Fibroblast of lung (primary cell): ENCODE measurements at regions not wholly inside any gene's neighbourhood (a gene's known extent, or its start where the extent isn't known, plus 50 kb on each side); places are given as distances from the start of the nearest gene placed in this dataset.
A peak's percentile ranks its signal among the peaks of the same experiment; 100 is the strongest.

ENCODE experiments used
- DNase-seq, 2 donors: peaks; one replicate each; pipeline versions ENCODE4 v3.0.0 to v3.0.0-alpha.2; 2010; ENCODE audit warnings: low read depth in 2 of 2
- H2AFZ ChIP-seq: 2 replicates; pipeline ENCODE4 v1.5.1; 2012; ENCODE audit warnings: low read length, control low read depth, inconsistent platforms
- H3K27ac ChIP-seq: 2 replicates; pipeline ENCODE4 v1.5.1; 2011; ENCODE audit warnings: low read length, control low read depth; ENCODE audit not compliant: insufficient read depth
- H3K27me3 ChIP-seq: 2 replicates; pipeline ENCODE4 v1.5.1; 2011; ENCODE audit warnings: mild to moderate bottlenecking, low read length; ENCODE audit not compliant: control insufficient read depth, insufficient read depth
- H3K36me3 ChIP-seq: 2 replicates; pipeline ENCODE4 v1.5.1; 2011; ENCODE audit warnings: low read length; ENCODE audit not compliant: control insufficient read depth, insufficient read depth
- H3K4me1 ChIP-seq: 2 replicates; pipeline ENCODE4 v1.5.1; 2011; ENCODE audit warnings: low read length; ENCODE audit not compliant: control insufficient read depth, insufficient read depth; ENCODE audit errors: extremely low read depth
- H3K4me2 ChIP-seq: 2 replicates; pipeline ENCODE4 v1.5.1; 2011; ENCODE audit warnings: low read length, control low read depth; ENCODE audit not compliant: insufficient read depth; ENCODE audit errors: extremely low read depth
- H3K4me3 ChIP-seq, 4 experiments: fragments of 200-600 bp in 1 of 4; sonication (generic) in 1 of 4; replicated peaks in 1 of 4; 2 replicates each; pipeline ENCODE4 v1.5.1; 2011 to 2016; ENCODE audit warnings: low read length in 4 of 4, low read depth in 3 of 4, mild to moderate bottlenecking in 3 of 4, control low read depth in 2 of 4, inconsistent platforms in 1 of 4, mixed read lengths in 1 of 4; ENCODE audit not compliant: insufficient read depth in 1 of 4; ENCODE audit errors: control extremely low read depth in 1 of 4
- H3K79me2 ChIP-seq: 2 replicates; pipeline ENCODE4 v1.5.1; 2012; ENCODE audit warnings: mild to moderate bottlenecking, low read length, inconsistent platforms; ENCODE audit not compliant: control insufficient read depth, insufficient read depth
- H3K9ac ChIP-seq: 2 replicates; pipeline ENCODE4 v1.5.1; 2011; ENCODE audit warnings: mild to moderate bottlenecking, low read length, control low read depth; ENCODE audit not compliant: insufficient read depth
- H3K9me3 ChIP-seq: 2 replicates; pipeline ENCODE4 v1.5.1; 2012; ENCODE audit warnings: low read depth, low read length; ENCODE audit not compliant: control insufficient read depth, insufficient read depth
- H4K20me1 ChIP-seq: 2 replicates; pipeline ENCODE4 v1.5.1; 2011; ENCODE audit warnings: low read length; ENCODE audit not compliant: control insufficient read depth, insufficient read depth; ENCODE audit errors: extremely low read depth
- EZH2 ChIP-seq: IDR thresholded peaks from 2 replicates; pipeline ENCODE4 v1.5.1; 2012; ENCODE audit warnings: low read length, control low read depth, mild to moderate bottlenecking; ENCODE audit errors: missing control alignments
- TF ChIP-seq, protein P1 (sequence below), 2 donors: IDR thresholded peaks in 1 of 2; conservative IDR thresholded peaks in 1 of 2; 1 replicate in 1 of 2; 2 replicates in 1 of 2; pipeline ENCODE4 v1.5.1; 2011 to 2012; ENCODE audit warnings: low read length in 2 of 2, control low read depth in 1 of 2, inconsistent platforms in 1 of 2, low read depth in 1 of 2, mild to moderate bottlenecking in 1 of 2

DNA sequence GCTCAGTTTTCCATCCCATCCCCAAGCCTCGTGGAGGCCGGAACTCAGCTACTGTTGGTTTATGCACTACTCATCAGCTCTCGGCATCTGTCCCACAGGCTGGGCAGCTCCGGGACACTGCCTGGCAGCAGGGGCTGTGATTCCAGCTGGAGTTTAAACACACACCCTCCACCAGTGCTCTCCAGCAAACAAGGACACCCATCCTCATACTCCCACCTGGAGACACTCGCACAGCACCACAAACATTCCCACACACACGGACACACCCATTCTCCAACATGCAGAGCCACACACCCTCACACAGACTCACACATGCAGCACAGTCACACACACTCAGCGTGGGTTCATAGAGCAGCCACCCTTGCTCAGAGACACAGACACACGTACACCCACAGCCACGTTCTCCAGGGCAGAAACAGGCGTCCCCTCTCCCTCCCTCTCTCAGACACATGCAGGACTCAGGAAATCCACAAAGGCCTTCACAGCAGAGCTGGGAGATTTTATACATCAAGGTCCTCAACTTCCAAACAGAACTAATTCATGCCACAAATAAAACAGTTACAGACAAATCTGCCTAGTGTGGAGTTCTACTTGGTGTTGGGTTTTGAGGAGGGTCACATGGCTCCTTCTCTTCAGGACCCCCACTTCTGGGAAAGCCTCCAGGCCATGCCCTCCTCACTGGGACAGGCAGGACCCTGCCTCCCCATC, 785.4 kb downstream of the UQCRFS1 start:
- TF ChIP-seq, protein P1, sequence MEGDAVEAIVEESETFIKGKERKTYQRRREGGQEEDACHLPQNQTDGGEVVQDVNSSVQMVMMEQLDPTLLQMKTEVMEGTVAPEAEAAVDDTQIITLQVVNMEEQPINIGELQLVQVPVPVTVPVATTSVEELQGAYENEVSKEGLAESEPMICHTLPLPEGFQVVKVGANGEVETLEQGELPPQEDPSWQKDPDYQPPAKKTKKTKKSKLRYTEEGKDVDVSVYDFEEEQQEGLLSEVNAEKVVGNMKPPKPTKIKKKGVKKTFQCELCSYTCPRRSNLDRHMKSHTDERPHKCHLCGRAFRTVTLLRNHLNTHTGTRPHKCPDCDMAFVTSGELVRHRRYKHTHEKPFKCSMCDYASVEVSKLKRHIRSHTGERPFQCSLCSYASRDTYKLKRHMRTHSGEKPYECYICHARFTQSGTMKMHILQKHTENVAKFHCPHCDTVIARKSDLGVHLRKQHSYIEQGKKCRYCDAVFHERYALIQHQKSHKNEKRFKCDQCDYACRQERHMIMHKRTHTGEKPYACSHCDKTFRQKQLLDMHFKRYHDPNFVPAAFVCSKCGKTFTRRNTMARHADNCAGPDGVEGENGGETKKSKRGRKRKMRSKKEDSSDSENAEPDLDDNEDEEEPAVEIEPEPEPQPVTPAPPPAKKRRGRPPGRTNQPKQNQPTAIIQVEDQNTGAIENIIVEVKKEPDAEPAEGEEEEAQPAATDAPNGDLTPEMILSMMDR (conservative IDR thresholded peaks at IDR 0.05 in 1 of 2, IDR thresholded peaks at IDR 0.05 in 1 of 2; ENCODE audit: low read depth in 1 of 2, low read length in 2 of 2) = no peak
- TF ChIP-seq EZH2 = no peak
- peak in 1 of 2 donors; percentile 39 for DNase-seq

DNA sequence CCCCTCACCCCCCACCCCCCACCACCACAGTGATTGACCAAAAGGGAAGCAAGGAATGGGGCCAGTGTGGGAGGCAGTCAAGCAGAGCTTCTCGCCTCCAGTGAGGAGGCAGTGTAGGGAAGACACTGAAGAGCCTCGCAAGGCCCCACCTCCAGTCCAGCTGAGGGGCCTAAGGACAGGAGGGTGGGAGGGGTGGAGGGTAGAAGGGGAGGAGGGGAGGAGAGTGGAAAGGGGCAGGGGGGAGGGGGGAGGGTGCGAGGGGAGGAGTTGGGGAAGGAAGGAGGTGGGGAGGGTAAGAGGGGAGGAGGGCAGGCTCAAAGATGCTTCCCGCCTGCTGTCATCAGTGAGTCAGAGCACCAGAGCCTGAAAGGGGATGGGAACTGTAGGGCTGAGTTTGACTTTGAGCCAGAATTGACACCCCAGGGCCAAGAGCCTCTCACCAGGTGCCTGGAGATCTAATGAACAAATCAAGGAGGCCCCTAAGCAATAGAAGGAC, 786.2 kb downstream of the UQCRFS1 start:
- Histone ChIP-seq H3K4me2 (no peak overlapping the region), H4K20me1 (no peaks in the 10 kb centered on the region), H3K4me3 (no peak overlapping the region), H3K4me1 (no peaks in the 10 kb centered on the region), H2AFZ (no peak overlapping the region), H3K9me3 (no peaks in the 10 kb centered on the region), H3K9ac (no peak overlapping the region), H3K27me3 (no peaks in the 10 kb centered on the region), H3K79me2 (no peaks in the 10 kb centered on the region), H3K27ac (no peak overlapping the region), H3K36me3 (no peaks in the 10 kb centered on the region)
- TF ChIP-seq, protein P1 (conservative IDR thresholded peaks at IDR 0.05 in 1 of 2, IDR thresholded peaks at IDR 0.05 in 1 of 2; ENCODE audit: low read depth in 1 of 2, low read length in 2 of 2) = no peak
- no peak for TF ChIP-seq EZH2
- DNase-seq = peak; percentile 1 to 80

More for the DNA sequence above, 785.4 kb downstream of the UQCRFS1 start:
- Histone ChIP-seq H3K9ac (no peak overlapping the region), H3K79me2 (no peaks in the 10 kb centered on the region), H3K4me2 (no peak overlapping the region), H3K4me3 (no peak overlapping the region), H3K9me3 (no peaks in the 10 kb centered on the region), H4K20me1 (no peaks in the 10 kb centered on the region), H2AFZ (no peak overlapping the region), H3K27ac (no peak overlapping the region), H3K36me3 (no peaks in the 10 kb centered on the region), H3K27me3 (no peaks in the 10 kb centered on the region), H3K4me1 (no peaks in the 10 kb centered on the region)

DNA sequence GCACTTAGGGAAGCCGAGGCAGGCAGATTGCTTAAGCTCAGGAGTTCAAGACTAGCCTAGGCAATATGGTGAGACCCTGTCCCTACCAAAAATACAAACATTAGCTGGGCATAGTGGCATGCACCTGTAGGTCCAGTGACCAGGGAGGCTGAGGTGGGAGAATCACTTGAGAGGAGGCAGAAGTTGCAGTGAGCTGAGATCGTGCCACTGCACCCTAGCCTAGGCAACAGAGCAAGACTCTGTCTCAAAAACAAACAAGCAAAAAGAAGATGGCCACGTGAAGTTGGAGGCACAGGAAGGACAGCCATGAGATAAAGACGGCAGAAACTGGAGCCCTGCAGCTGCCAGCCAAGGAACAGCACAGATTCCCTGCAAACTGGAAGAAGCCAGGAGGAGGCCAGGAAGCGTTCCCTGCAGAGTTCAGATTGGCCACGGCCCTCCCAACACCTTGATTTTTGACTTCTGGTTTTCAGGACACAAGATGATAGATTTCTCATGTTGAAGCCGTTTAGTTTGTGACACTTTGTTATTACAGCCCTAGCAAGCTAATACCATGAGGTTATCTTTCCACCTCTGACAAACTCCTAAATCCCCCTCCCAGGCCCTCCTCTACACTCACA, 786.7 kb downstream of the UQCRFS1 start:
- no peaks in the 10 kb centered on the region for H3K79me2 ChIP-seq
- no peak for DNase-seq
- H3K27ac ChIP-seq = no peak overlapping the region
- no peaks in the 10 kb centered on the region for H3K36me3 ChIP-seq
- no peaks in the 10 kb centered on the region for H3K4me1 ChIP-seq
- TF ChIP-seq, protein P1 (conservative IDR thresholded peaks at IDR 0.05 in 1 of 2, IDR thresholded peaks at IDR 0.05 in 1 of 2; ENCODE audit: low read depth in 1 of 2, low read length in 2 of 2) = no peak
- no peak for TF ChIP-seq EZH2
- H4K20me1 ChIP-seq = no peaks in the 10 kb centered on the region
- H3K27me3 ChIP-seq = no peaks in the 10 kb centered on the region
- H3K4me3 ChIP-seq = no peak overlapping the region
- no peaks in the 10 kb centered on the region for H3K9me3 ChIP-seq
- H3K4me2 ChIP-seq = no peak overlapping the region
- no peak overlapping the region for H2AFZ ChIP-seq
- H3K9ac ChIP-seq = no peak overlapping the region
